SU-DHL-6 (cell line): ENCODE measurements at regions not wholly inside any gene's neighbourhood (a gene's known extent, or its start where the extent isn't known, plus 50 kb on each side); places are given as distances from the start of the nearest gene placed in this dataset.
"Not testable (repeated sequence)": the region's sequence is repeated elsewhere in the genome, so short reads cannot be mapped to it uniquely, and the experiment has no call there.

Experiments used
- H2AFZ ChIP-seq: fragments of 200-600 bp; sonication (generic); 2 replicates; pipeline ENCODE4 v1.6.1; 2014; ENCODE audit warnings: low read depth, mild to moderate bottlenecking, moderate library complexity, mixed read lengths, antibody characterized with exemption, low read length; ENCODE audit not compliant: severe bottlenecking
- H3F3A ChIP-seq: fragments of 200-600 bp; shearing (Covaris generic); 2 replicates; pipeline ENCODE4 v1.6.0; 2016; ENCODE audit warnings: antibody characterized with exemption, mild to moderate bottlenecking; ENCODE audit not compliant: insufficient read depth
- H3K27ac ChIP-seq: fragments of 200-600 bp; sonication (generic); 2 replicates; pipeline ENCODE4 v1.5.1; 2016; ENCODE audit warnings: low read depth, mild to moderate bottlenecking, low read length, moderate library complexity, mixed read lengths
- H3K27me3 ChIP-seq: fragments of 200-600 bp; sonication (generic), shearing (Covaris generic); 2 replicates; pipeline ENCODE4 v1.6.0; 2014; ENCODE audit warnings: mild to moderate bottlenecking, low read length
- H3K36me3 ChIP-seq: fragments of 200-600 bp; sonication (generic); 2 replicates; pipeline ENCODE4 v1.6.1; 2014; ENCODE audit warnings: mild to moderate bottlenecking, low read length, mixed read lengths
- H3K4me2 ChIP-seq: fragments of 300-600, 200-600 bp; shearing (Covaris generic), sonication (generic); 2 replicates; pipeline ENCODE4 v1.6.0; 2014; ENCODE audit warnings: low read length, low read depth, mild to moderate bottlenecking; ENCODE audit not compliant: poor library complexity, severe bottlenecking
- H3K4me3 ChIP-seq: fragments of 200-600 bp; sonication (generic); 2 replicates; pipeline ENCODE4 v1.5.1; 2014; ENCODE audit warnings: antibody characterized with exemption, low read length, mild to moderate bottlenecking, mixed read lengths; ENCODE audit not compliant: insufficient read depth, poor library complexity, severe bottlenecking
- H3K79me2 ChIP-seq: fragments of 200-600 bp; sonication (generic); 2 replicates; pipeline ENCODE4 v1.6.1; 2014; ENCODE audit warnings: mild to moderate bottlenecking, low read length, moderate library complexity; ENCODE audit not compliant: insufficient read depth
- H3K9ac ChIP-seq: fragments of 200-600 bp; sonication (generic); 2 replicates; pipeline ENCODE4 v1.7.0; 2014; ENCODE audit warnings: mild to moderate bottlenecking, low read length
- H3K9me2 ChIP-seq: fragments of 200-600 bp; sonication (generic); replicated peaks from 2 replicates; pipeline ENCODE4 v1.6.1; 2014; ENCODE audit warnings: low read length; ENCODE audit not compliant: insufficient read depth
- H3K9me3 ChIP-seq: fragments of 200-600 bp; sonication (generic); 2 replicates; pipeline ENCODE4 v1.6.1; 2014; ENCODE audit warnings: low read length, mixed read lengths; ENCODE audit not compliant: insufficient read depth
- H4K20me1 ChIP-seq: fragments of 200-600 bp; sonication (generic); 2 replicates; pipeline ENCODE4 v1.6.1; 2014; ENCODE audit warnings: low read depth, mild to moderate bottlenecking, antibody characterized with exemption, low read length, moderate library complexity, mixed read lengths
- EZH2phosphoT487 ChIP-seq: fragments of 200-600 bp; sonication (generic), shearing (Covaris generic); conservative IDR thresholded peaks from 2 replicates; pipeline ENCODE4 v1.6.1; 2018; ENCODE audit warnings: mild to moderate bottlenecking, antibody characterized with exemption, low read length, moderate library complexity, mixed read lengths
- TF ChIP-seq, protein P1 (sequence below): fragments of 200-600 bp; sonication (generic); IDR thresholded peaks from one replicate; pipeline ENCODE4 v1.5.1; 2017; ENCODE audit warnings: antibody characterized with exemption, mild to moderate bottlenecking, low read length, moderate library complexity; ENCODE audit not compliant: insufficient read depth, poor library complexity, severe bottlenecking

DNA sequence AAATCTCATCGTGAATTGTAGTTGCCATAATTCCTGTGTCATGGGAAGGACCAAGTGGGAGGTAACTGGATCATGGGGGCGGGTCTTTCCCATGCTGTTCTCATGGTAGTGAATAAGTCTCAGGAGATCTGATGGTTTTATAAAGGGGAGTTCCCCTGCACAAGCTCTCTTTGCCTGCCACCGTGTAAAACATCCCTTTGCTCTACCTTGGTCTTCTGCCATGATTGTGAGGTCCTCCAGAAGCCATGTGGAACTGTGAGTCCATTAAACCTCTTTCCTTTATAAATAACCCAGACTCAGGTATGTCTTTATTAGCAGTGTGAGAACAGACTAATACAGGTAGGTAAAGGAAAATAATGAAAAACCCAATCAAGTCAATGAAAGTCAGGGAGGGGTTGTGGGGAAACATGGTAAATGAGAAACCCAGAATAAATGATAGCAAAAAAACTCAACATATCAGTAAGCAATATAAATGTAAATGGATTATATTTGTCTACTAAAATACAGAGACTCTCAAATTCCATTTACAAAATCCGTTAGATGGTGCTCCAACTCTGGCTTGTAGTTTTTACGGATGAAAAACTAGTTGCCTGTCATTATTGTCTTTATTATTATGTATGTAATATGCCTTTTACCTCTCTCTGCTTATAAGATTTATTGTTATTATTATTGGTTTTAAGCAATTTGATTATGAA lies 98.9 kb upstream of the NDUFV2 start:
- Histone ChIP-seq H4K20me1 (no peaks in the 10 kb centered on the region), H3K9ac (no peak overlapping the region), H3K79me2 (no peaks in the 10 kb centered on the region), H3F3A (no peaks in the 10 kb centered on the region), H3K27me3 (no peaks in the 10 kb centered on the region), H3K27ac (no peak overlapping the region), H2AFZ (no peak overlapping the region), H3K4me2 (no peak overlapping the region), H3K4me3 (no peak overlapping the region), H3K9me2 (no peaks in the 10 kb centered on the region), H3K36me3 (no peaks in the 10 kb centered on the region), H3K9me3 (no peaks in the 10 kb centered on the region)
- TF ChIP-seq EZH2phosphoT487, result no peak
- TF ChIP-seq, protein P1, sequence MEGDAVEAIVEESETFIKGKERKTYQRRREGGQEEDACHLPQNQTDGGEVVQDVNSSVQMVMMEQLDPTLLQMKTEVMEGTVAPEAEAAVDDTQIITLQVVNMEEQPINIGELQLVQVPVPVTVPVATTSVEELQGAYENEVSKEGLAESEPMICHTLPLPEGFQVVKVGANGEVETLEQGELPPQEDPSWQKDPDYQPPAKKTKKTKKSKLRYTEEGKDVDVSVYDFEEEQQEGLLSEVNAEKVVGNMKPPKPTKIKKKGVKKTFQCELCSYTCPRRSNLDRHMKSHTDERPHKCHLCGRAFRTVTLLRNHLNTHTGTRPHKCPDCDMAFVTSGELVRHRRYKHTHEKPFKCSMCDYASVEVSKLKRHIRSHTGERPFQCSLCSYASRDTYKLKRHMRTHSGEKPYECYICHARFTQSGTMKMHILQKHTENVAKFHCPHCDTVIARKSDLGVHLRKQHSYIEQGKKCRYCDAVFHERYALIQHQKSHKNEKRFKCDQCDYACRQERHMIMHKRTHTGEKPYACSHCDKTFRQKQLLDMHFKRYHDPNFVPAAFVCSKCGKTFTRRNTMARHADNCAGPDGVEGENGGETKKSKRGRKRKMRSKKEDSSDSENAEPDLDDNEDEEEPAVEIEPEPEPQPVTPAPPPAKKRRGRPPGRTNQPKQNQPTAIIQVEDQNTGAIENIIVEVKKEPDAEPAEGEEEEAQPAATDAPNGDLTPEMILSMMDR, result no peak

DNA sequence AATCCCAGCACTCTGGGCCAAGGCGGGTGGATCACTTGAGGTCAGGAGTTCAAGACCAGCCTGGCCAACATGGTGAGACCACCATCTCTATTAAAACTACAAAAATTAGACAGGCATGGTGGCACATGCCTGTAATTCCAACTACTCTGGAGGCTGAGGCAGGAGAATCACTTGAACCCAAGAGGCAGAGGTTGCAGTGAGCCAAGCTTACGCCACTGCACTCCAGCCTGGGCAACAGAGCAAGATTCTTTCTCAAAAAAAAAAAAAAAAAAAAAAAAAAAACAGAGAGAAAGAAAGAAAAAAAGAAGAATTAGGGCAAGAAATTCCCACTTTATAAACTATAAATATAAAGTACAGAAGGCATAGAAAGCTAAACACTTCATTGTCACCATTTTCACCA lies 98.2 kb upstream of the NDUFV2 start:
- not testable (repeated sequence) for H3K4me2 ChIP-seq, H3K27me3 ChIP-seq, H3F3A ChIP-seq, H3K9me2 ChIP-seq, H4K20me1 ChIP-seq, H3K79me2 ChIP-seq, H3K9ac ChIP-seq, H3K36me3 ChIP-seq, H3K9me3 ChIP-seq, H3K4me3 ChIP-seq, H3K27ac ChIP-seq, H2AFZ ChIP-seq

DNA sequence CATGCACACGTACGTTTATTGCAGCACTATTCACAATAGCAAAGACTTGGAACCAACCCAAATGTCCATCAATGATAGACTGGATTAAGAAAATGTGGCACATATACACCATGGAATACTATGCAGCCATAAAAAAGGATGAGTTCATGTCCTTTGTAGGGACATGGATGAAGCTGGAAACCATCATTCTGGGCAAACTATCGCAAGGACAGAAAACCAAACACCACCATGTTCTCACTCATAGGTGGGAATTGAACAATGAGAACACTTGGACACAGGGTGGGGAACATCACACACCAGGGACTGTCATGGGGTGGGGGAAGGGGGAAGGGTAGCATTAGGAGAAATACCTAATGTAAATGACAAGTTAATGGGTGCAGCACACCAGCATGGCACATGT lies 94.8 kb upstream of the NDUFV2 start:
- H3F3A ChIP-seq, H3K79me2 ChIP-seq, H3K9me2 ChIP-seq, H2AFZ ChIP-seq, H3K9ac ChIP-seq, H3K4me3 ChIP-seq, H3K9me3 ChIP-seq, H3K4me2 ChIP-seq, H3K36me3 ChIP-seq, H3K27ac ChIP-seq, H3K27me3 ChIP-seq, H4K20me1 ChIP-seq: not testable (repeated sequence)

DNA sequence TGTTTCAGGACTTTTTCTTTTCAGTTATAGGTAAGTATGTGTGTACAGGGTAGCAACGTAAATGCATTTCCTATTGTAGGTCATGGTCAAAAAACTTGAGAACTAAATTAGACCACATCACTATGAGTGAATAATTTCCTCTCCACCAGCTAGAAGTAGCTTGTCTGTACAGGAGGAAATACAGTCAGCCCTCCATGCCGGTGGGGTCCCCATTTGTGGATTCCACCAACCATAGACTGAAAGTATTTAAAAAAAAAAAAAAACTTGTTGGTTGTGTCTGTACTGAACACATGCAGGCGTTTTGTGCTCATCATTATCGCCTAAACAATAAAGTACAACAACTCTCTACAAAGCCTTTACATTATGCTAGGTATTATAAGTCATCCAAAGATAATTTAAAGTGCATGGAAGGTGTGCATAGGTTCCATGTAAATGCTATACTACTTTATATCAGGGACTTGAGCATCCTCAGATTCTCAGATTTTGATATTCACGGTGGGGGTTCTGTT lies 94.2 kb upstream of the NDUFV2 start:
- Histone ChIP-seq H3K27me3 (no peaks in the 10 kb centered on the region), H3K79me2 (no peaks in the 10 kb centered on the region), H4K20me1 (no peaks in the 10 kb centered on the region), H3K36me3 (no peaks in the 10 kb centered on the region), H2AFZ (no peak overlapping the region), H3F3A (no peaks in the 10 kb centered on the region), H3K9me3 (no peaks in the 10 kb centered on the region), H3K4me3 (no peak overlapping the region), H3K9ac (no peak overlapping the region), H3K4me2 (no peak overlapping the region), H3K9me2 (no peaks in the 10 kb centered on the region), H3K27ac (no peak overlapping the region)
- TF ChIP-seq, protein P1, result no peak
- TF ChIP-seq EZH2phosphoT487, result no peak
